ENCODE measurements at regions not wholly inside any gene's neighbourhood (a gene's known extent, or its start where the extent isn't known, plus 50 kb on each side); places are given as distances from the start of the nearest gene placed in this dataset.
A peak's percentile ranks its signal among the peaks of the same experiment; 100 is the strongest.

DNA sequence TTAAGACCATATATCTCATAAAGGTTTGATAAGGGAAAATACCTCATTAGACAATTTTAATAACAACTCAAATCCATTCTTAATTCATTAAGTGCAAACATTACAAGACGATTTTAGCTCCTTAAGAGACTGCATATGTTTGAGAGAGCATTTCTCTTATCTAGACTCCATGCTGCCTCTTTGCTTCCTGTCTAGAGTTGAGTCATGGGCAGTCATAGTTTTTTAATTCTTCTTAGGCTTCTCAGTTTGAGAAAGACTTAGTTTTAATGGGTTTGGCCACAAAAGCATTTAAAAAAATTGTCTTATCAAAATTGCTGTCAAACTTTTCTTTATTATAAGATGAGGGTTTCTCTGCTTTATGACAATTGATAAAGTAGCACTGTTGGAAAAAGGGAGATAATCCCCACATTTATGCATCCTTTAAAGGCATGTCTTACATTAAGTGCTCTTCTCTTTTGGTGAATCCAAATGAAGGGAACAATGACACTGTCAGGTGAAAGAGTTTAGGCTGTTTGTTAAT is 713.4 kb downstream of the PCDH18 start:
- TF ChIP-seq, protein P1, sequence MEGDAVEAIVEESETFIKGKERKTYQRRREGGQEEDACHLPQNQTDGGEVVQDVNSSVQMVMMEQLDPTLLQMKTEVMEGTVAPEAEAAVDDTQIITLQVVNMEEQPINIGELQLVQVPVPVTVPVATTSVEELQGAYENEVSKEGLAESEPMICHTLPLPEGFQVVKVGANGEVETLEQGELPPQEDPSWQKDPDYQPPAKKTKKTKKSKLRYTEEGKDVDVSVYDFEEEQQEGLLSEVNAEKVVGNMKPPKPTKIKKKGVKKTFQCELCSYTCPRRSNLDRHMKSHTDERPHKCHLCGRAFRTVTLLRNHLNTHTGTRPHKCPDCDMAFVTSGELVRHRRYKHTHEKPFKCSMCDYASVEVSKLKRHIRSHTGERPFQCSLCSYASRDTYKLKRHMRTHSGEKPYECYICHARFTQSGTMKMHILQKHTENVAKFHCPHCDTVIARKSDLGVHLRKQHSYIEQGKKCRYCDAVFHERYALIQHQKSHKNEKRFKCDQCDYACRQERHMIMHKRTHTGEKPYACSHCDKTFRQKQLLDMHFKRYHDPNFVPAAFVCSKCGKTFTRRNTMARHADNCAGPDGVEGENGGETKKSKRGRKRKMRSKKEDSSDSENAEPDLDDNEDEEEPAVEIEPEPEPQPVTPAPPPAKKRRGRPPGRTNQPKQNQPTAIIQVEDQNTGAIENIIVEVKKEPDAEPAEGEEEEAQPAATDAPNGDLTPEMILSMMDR (IDR thresholded peaks at IDR 0.05) = no peak
- Histone ChIP-seq H3K27ac (ENCODE audit: low read length) (no peak overlapping the region), H3K36me3 (ENCODE audit: control insufficient read depth, insufficient read depth, low read length) (no peaks in the 10 kb centered on the region), H3K4me3 (ENCODE audit: low read length) (no peak overlapping the region), H3K4me1 (ENCODE audit: control insufficient read depth, insufficient read depth, low read length) (no peaks in the 10 kb centered on the region), H3K9me3 (ENCODE audit: control insufficient read depth, insufficient read depth, low read length) (peaks cover 8% of the 10 kb centered on the region), H3K27me3 (ENCODE audit: control insufficient read depth, insufficient read depth, low read length) (no peaks in the 10 kb centered on the region)
- no peak overlapping the region for H3K27ac Mint-ChIP-seq
- H3K36me3 Mint-ChIP-seq = no peaks in the 10 kb centered on the region
- DNase-seq (no peak), ATAC-seq (no peak)
- intact Hi-C loops (cut with micrococcal nuclease) = no loop called here
- no peaks in the 10 kb centered on the region for H3K27me3 Mint-ChIP-seq (ENCODE audit: low read depth in 2 of 2)
- WGBS (ENCODE audit: insufficient coverage) = 0% methylated on average over 1 of the region's 1 CpG
- H3K4me1 Mint-ChIP-seq = no peaks in the 10 kb centered on the region
- H3K4me3 Mint-ChIP-seq = no peak overlapping the region
- peaks cover 0 to 3% of the 10 kb centered on the region in 2 donors for H3K9me3 Mint-ChIP-seq

DNA sequence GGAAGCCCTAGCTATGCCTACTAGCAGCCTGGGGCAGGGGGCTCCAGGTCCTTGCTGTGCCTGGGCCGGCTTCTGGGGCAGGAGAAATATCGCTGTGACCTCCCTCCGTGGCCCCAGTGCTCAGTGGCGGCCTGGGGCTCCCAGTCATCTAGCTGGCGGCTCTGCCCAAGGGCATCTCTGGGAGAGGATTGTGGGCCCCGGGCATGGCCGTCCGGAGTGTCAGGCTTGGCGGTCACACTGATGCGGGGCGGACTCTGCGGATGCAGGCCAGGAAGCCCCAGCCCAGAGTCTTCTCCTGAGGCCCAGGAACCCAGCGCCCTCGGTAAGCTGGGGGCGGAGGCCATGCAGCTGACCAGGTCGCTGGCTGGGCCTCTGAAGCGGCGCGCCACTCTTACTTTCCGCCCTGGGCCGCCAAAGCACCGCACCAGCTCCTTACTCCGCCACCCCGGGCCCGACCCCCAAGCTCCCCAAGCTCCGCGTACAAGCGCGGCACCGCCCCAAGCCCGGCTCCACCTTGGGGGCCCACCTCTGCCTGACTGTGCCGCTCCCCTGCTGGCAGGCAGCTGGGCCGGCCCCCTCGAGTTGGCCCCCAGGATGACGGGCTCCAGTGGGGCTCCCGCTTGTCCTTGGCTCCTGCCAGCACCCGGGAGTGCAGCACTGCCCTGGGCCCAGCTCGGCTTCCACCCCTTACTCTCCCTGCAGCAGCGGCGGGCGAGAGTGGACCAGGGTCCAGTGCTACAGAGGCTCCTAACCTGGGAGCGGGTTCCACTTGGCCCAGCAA is 720.0 kb downstream of the PCDH18 start:
- Histone ChIP-seq H3K4me3 (ENCODE audit: low read length) (no peak overlapping the region), H3K9me3 (ENCODE audit: control insufficient read depth, insufficient read depth, low read length) (peaks cover 12% of the 10 kb centered on the region), H3K27ac (ENCODE audit: low read length) (no peak overlapping the region), H3K4me1 (ENCODE audit: control insufficient read depth, insufficient read depth, low read length) (no peaks in the 10 kb centered on the region), H3K36me3 (ENCODE audit: control insufficient read depth, insufficient read depth, low read length) (no peaks in the 10 kb centered on the region), H3K27me3 (ENCODE audit: control insufficient read depth, insufficient read depth, low read length) (no peaks in the 10 kb centered on the region)
- WGBS (ENCODE audit: insufficient coverage) = 96% methylated on average over 42 of the region's 42 CpGs
- ATAC-seq = peak in 1 of 3 donors; percentile 14
- Mint-ChIP-seq H3K27ac (no peak overlapping the region), H3K36me3 (no peaks in the 10 kb centered on the region), H3K4me1 (no peaks in the 10 kb centered on the region), H3K4me3 (no peak overlapping the region), H3K27me3 (ENCODE audit: low read depth in 2 of 2) (no peaks in the 10 kb centered on the region), H3K9me3 (peaks cover 4 to 5% of the 10 kb centered on the region in 2 donors)
- intact Hi-C loops (cut with micrococcal nuclease) = no loop called here
- TF ChIP-seq, protein P1 (IDR thresholded peaks at IDR 0.05) = no peak
- DNase-seq = no peak

DNA sequence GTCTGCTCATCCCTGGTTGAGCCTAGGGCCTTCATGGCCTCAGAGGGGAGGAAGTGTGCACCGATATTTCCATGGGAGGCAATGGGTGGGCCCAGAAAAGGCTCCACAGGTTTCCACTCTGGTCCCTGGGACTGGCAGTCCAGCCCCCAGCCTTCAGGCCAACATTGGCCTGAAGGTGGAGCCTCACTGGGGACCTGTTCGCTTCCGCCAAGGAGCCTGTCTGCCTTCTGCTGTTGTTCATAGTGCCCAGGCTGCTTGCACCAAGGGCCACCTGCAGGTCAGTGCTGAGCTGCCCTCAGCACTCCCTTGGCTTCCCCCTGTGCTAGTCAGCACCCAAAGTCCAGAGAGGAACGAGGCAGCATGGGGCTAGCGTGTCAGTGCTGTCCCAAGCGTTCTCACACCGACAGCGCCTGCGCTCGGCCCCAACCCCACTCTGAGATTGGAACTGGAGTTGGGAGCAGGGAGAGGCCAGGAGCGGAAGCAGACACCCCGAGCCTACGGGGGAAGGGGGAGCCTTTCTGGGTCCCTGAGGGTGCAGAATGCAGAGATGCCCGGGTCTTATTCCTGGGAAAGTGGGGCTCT is 720.7 kb downstream of the PCDH18 start:
- intact Hi-C loops (cut with micrococcal nuclease) = no loop called here
- no peaks in the 10 kb centered on the region for H3K27me3 ChIP-seq (ENCODE audit: control insufficient read depth, insufficient read depth, low read length)
- ATAC-seq = peak in 1 of 3 donors; percentile 3
- TF ChIP-seq, protein P1 (IDR thresholded peaks at IDR 0.05) = no peak
- Mint-ChIP-seq H3K36me3 (no peaks in the 10 kb centered on the region), H3K9me3 (peaks cover 4 to 5% of the 10 kb centered on the region in 2 donors), H3K27ac (no peak overlapping the region), H3K27me3 (ENCODE audit: low read depth in 2 of 2) (no peaks in the 10 kb centered on the region), H3K4me3 (no peak overlapping the region), H3K4me1 (no peaks in the 10 kb centered on the region)
- peaks cover 12% of the 10 kb centered on the region for H3K9me3 ChIP-seq (ENCODE audit: control insufficient read depth, insufficient read depth, low read length)
- H3K27ac ChIP-seq (ENCODE audit: low read length) = no peak overlapping the region
- no peaks in the 10 kb centered on the region for H3K4me1 ChIP-seq (ENCODE audit: control insufficient read depth, insufficient read depth, low read length)
- H3K4me3 ChIP-seq (ENCODE audit: low read length) = no peak overlapping the region
- DNase-seq = no peak
- H3K36me3 ChIP-seq (ENCODE audit: control insufficient read depth, insufficient read depth, low read length) = no peaks in the 10 kb centered on the region
- WGBS (ENCODE audit: insufficient coverage) = 92% methylated on average over 14 of the region's 14 CpGs

Data from natural killer cell (primary cell).